ENCODE measurements at regions not wholly inside any gene's neighbourhood (a gene's known extent, or its start where the extent isn't known, plus 50 kb on each side); places are given as distances from the start of the nearest gene placed in this dataset.

DNA sequence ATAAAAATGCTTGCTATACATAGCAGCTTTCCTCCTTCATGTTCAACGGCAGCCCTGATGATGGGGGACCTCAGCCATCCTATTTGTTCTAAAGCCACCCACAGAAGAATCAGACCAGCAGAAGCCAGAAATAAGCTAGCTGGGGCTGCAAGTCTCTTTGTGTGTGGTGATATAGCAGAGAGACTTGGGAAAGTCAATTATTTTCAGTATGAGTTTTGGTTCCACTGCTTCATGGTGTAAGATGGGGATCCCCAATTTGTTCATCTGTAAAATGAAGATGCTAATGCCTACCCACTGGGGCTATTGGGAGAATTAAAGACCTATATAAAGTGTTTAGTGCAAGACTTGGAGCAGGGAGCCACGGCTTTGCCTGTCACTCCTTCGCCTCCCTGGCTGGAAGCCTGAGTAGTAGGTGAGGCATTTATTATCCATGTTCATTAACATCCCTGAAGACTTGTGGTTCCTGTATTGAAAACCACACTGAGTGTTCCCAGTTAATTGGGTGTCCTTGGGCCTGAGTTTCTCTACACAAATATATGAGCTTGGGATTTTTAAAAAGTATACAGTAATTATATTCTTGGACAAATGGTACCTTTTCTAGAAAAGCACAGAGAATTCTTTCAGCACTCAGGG, 210.1 kb upstream of the SLC24A2 start:
- Histone ChIP-seq H2AFZ (ENCODE audit: low read depth, low read length) (no peak overlapping the region), H3K9ac (ENCODE audit: insufficient read depth in 1 of 2, low read depth in 2 of 2, low read length in 2 of 2) (no peak overlapping the region), H3K4me2 (ENCODE audit: insufficient read depth, low read length) (no peak overlapping the region), H3K36me3 (ENCODE audit: control insufficient read depth, insufficient read depth, low read length) (no peaks in the 10 kb centered on the region), H4K20me1 (replicated peaks; ENCODE audit: control insufficient read depth, insufficient read depth, low read length) (no peaks in the 10 kb centered on the region), H3K79me2 (ENCODE audit: control insufficient read depth, insufficient read depth, low read length) (no peaks in the 10 kb centered on the region), H3K27me3 (ENCODE audit: control insufficient read depth in 2 of 2, insufficient read depth in 2 of 2, low read length in 2 of 2) (no peaks in the 10 kb centered on the region), H3K9me3 (replicated peaks; ENCODE audit: control insufficient read depth, insufficient read depth, low read depth, low read length) (no peaks in the 10 kb centered on the region), H3K27ac (ENCODE audit: extremely low read depth, low read depth, low read length) (no peak overlapping the region), H3K4me3 (no peak overlapping the region), H3K9me1 (ENCODE audit: control insufficient read depth, insufficient read depth, low read length) (no peaks in the 10 kb centered on the region), H3K4me1 (replicated peaks in 1 of 2; ENCODE audit: control insufficient read depth in 2 of 2, insufficient read depth in 2 of 2, low read length in 2 of 2) (no peaks in the 10 kb centered on the region)
- ChIA-PET POLR2A (no interaction called here), CTCF (ENCODE audit: low intra/inter-chr PET ratio) (no interaction called here)
- intact Hi-C loops (cut with micrococcal nuclease) (no loop called here), in situ Hi-C loops (cut with MboI) (no loop called here)
- FAIRE-seq (no peak), ATAC-seq (no peak), DNase-seq (ENCODE audit: extremely low read depth in 1 of 4, low spot score in 3 of 4) (no peak)
- BruUV-seq (replicated peaks) = no TSS peak
- WGBS (ENCODE audit: insufficient coverage, low coverage, missing lambda C conversion rate) = 0% methylated on average over 2 of the region's 3 CpGs
- TF ChIP-seq, protein P1, sequence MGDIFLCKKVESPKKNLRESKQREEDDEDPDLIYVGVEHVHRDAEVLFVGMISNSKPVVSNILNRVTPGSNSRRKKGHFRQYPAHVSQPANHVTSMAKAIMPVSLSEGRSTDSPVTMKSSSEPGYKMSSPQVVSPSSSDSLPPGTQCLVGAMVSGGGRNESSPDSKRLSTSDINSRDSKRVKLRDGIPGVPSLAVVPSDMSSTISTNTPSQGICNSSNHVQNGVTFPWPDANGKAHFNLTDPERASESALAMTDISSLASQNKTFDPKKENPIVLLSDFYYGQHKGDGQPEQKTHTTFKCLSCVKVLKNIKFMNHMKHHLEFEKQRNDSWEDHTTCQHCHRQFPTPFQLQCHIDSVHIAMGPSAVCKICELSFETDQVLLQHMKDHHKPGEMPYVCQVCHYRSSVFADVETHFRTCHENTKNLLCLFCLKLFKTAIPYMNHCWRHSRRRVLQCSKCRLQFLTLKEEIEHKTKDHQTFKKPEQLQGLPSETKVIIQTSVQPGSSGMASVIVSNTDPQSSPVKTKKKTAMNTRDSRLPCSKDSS (IDR thresholded peaks at IDR 0.05; ENCODE audit: low read depth, partially characterized antibody) = no peak
- TF ChIP-seq HCFC1 (IDR thresholded peaks at IDR 0.05; ENCODE audit: low read depth, low read length) (no peak), GTF2A2 (tag; IDR thresholded peaks at IDR 0.05) (no peak), KLF10 (CRISPR knock-in tag; IDR thresholded peaks at IDR 0.05) (no peak), ZNF764 (CRISPR knock-in tag; IDR thresholded peaks at IDR 0.05; ENCODE audit: low read depth) (no peak), LCOR (CRISPR knock-in tag; IDR thresholded peaks at IDR 0.05) (no peak), YBX1 (IDR thresholded peaks at IDR 0.05) (no peak), FOXA1 (IDR thresholded peaks at IDR 0.05; ENCODE audit: borderline replicate concordance) (no peak), POLR2G (IDR thresholded peaks at IDR 0.05; ENCODE audit: low read depth, low read length) (no peak), KAT2B (IDR thresholded peaks at IDR 0.05; ENCODE audit: low read depth, low read length) (no peak), STAT5B (CRISPR knock-in tag; IDR thresholded peaks at IDR 0.05) (no peak), CXXC5 (CRISPR knock-in tag; IDR thresholded peaks at IDR 0.05) (no peak), SNIP1 (IDR thresholded peaks at IDR 0.05; ENCODE audit: low read depth) (no peak)
- TF ChIP-seq, protein P2, sequence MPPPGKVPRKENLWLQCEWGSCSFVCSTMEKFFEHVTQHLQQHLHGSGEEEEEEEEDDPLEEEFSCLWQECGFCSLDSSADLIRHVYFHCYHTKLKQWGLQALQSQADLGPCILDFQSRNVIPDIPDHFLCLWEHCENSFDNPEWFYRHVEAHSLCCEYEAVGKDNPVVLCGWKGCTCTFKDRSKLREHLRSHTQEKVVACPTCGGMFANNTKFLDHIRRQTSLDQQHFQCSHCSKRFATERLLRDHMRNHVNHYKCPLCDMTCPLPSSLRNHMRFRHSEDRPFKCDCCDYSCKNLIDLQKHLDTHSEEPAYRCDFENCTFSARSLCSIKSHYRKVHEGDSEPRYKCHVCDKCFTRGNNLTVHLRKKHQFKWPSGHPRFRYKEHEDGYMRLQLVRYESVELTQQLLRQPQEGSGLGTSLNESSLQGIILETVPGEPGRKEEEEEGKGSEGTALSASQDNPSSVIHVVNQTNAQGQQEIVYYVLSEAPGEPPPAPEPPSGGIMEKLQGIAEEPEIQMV (tag; conservative IDR thresholded peaks at IDR 0.05; ENCODE audit: low read depth) = no peak
